Keratinocyte (primary cell): ENCODE measurements at regions not wholly inside any gene's neighbourhood (a gene's known extent, or its start where the extent isn't known, plus 50 kb on each side); places are given as distances from the start of the nearest gene placed in this dataset.

Source experiments
- CTCF ChIP-seq, 3 experiments: IDR thresholded peaks in 1 of 3; conservative IDR thresholded peaks in 1 of 3; optimal IDR thresholded peaks in 1 of 3; 2 replicates in 2 of 3; 3 replicates in 1 of 3; pipeline versions ENCODE3 to v1.5.1; 2011; ENCODE audit warnings: low read length in 3 of 3, mild to moderate bottlenecking in 3 of 3, moderate library complexity in 2 of 3, control low read depth in 1 of 3, inconsistent platforms in 1 of 3; ENCODE audit not compliant: insufficient read depth in 2 of 3; ENCODE audit errors: extremely low read depth in 1 of 3
- EZH2 ChIP-seq: IDR thresholded peaks from one replicate; pipeline ENCODE4 v1.6.1; 2012; ENCODE audit warnings: inconsistent platforms, mild to moderate bottlenecking, low read length, moderate library complexity

DNA sequence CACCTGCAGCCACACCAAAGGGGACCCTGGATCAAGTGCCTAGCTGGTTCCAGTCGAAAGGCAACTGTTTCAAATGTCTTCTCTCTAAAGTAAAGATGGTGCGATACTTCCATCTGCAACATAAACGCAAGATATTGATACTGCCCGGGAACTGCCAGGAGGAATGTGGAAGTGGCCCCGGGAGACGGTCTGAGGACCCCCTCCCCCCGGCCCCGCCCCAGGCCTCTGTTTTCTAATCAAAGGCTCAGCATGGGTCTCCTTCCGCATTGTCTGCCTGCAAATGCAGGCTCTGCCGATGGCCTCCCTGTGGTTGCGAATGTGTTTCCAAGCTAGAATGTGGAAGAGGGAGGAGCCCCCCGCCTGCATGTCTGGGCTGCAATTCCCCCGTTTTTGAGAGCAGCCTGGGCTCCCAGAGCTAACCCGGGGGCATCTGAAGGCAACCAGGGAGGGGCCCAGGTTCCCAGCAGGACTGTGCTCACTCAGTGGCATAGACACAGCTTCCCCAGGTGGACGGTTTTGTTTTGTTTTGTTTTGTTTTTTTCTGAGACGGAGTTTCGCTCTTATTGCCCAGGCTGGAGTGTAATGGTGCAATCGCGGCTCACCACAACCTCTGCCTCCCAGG is 223.9 kb upstream of the PPP2R2D start:
- TF ChIP-seq CTCF (optimal IDR thresholded peaks at IDR 0.05 in 1 of 3, IDR thresholded peaks at IDR 0.05 in 1 of 3, conservative IDR thresholded peaks at IDR 0.05 in 1 of 3; ENCODE audit: extremely low read depth in 1 of 3, insufficient read depth in 2 of 3, low read length in 3 of 3) (no peak), EZH2 (no peak)
